Nucleus accumbens (tissue), 56 donors: ENCODE measurements at regions not wholly inside any gene's neighbourhood (a gene's known extent, or its start where the extent isn't known, plus 50 kb on each side); places are given as distances from the start of the nearest gene placed in this dataset.

ENCODE experiments used
- DNase-seq, 56 donors: peaks; one replicate each; lab custom pipeline; 2025; lab: John Stamatoyannopoulos, UW

DNA sequence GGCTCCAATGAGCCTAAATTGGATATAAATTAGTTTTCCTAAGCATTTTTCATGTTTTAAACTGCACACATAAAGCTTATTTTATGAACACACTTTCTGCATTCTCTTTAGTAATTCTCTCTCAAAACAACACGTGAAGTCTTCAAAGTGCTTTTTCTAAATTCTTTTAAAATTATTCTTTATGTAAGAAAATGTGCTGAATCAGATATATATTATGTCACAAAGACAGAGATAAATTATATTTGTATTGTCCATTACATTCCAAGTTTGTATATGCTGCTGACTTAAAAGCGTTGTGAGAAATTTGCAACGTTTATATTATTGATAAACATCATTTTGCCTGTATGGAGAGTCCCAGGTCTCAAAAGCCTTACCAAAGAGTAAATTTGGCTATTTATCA, 465.2 kb downstream of the BCAT1 start:
- no peak for DNase-seq

DNA sequence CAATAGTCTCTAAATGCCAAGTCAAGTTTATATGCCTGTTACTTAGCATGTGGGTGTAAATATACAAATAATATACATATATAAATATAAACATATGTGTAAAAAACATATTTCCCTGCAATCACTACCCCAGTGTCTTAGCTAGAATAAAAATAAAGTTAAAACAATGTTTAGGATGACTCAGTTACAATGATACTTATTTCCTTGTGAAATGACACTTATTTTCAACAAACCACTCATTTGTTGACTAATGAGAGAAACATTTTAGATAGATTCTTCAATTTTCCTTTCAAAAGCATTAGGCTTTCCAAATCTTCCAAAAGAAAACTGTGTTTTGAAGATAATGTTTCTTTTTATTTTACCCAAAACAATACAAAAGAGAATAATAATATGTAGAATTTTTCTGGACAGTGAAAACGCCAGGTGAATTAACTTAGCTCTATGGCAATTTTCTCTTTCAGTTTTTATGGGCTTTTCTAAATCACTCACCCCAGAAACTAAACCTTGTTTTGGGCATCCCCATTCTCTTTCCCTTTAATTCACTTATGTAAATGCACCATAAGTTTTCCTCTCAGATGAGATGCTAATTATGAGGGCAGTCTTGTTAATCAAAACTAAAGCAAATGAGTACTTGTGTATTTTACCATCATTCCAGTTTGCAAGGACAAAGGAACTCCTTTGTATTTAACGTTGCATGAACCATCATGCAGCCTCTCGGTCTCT, 465.9 kb downstream of the BCAT1 start:
- DNase-seq, result no peak

DNA sequence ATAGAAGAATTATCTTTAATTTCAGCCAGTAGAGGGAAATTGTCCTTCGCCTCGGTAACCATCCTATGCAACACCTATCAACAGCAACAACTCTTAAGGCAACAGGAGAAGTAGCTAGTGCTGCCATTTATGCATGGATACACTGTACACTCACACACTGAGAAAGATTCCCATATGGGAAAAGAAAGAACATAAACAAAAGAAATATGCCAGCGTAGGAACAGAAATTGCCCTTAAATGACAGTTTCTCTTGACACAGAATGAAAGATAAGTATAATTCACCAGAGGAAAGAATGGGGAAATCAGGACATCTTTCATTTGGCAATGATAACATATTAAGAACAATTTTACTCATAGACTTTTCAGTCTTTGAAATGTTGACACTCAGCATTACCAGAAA, 466.9 kb downstream of the BCAT1 start:
- DNase-seq, result no peak

DNA sequence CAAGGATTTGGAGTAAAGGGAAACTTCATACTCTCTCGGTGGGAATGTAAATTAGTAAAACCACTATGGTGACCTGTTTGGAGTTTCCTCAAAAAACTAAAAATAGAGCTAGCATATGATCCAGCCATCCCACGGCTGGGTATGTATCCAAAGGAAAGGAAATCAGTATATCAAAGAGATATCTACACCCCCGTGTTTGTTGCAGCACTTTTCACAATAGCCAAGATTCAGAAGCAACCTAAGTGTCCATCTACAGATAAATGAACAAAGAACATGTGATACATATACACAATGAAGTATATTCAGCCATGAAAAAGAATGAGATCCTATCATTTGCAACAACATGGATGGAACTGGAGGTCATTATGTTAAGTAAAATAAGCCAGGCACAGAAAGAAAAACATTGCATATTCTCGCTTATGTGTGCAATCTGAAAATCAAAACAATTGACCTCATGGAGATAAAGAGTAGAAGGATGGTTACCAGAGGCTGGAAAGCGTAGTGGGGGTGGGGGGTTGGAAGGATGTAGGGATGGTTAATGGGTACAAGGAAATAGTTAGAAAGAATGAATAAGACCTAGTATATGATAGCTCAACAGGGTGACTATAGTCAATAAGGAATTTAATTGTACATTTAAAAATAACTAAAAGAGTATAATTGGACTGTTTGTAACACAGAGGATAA, 468.0 kb downstream of the BCAT1 start:
- no peak for DNase-seq

DNA sequence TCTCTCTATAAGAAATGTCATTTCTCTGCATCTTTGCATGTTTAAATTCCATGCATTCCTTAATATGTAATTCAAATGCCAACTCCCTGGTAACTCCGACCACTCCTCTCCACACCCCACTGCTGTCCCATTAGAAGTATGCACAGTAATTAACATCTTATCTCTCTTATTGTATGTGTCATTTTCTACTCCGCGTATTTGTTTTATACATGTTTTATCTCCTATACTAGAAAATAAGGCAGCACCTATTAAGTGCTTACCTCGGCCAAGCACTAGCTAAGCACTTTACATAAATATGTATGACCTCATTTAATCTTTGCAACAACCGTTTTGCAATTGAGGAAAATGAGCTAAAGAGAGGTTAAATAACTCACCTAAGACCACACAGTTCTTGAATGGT, 469.8 kb downstream of the BCAT1 start:
- DNase-seq, result no peak

DNA sequence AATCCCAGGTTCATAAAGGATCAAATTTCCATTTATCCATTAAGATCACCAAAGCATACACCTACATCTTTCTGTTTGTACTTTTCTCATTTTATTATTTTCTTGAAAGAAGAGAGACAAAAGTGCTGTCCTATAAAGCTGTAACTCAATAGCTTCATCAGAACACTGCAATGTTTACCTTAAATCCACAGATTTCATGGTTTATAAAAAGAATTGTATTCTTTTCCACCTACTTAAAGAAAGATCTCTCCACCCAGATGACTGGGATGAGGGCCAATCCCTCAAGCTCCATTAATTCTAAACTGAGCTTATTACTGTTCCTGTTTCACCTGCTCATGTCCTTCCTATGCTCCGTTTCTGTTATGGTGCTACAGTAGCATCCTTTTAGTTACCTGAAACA, 470.6 kb downstream of the BCAT1 start:
- no peak for DNase-seq

DNA sequence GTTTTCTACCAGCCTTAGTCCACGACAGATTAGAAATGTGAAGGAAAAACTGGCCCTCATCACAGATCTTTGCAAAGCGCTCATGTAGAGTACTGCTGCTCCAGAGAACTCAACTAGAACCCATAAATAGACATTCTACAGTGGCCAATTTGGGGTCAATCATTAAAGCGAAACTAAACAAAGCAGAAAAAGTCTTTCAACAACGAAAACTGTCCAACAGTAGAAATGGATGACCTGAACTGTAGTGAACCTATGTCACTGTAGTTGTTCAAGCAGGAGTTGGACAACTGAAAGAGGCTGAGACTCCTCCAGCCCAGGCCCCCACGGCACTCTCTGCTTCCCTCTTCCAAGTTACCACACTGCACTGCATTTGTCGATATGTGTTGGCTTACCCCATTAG, 472.6 kb downstream of the BCAT1 start:
- DNase-seq, result no peak

DNA sequence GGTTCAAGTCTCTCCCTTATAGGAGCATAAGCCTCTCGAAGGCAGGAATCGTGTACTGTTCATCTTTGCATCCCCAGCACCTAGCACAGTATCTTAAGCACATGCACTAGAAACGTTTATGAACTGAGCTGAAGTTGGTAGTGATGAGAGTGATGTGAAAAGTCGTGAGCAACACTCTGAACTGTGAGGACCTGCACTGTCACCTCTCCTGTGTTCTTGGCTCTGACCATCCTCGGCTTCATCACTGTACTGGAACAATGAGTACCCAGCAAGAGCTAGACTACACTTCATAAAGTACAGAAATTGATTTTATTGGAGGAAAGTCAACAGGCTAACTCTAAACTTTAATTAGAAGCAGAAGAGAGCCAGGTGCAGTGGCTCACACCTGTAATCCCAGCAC, 473.6 kb downstream of the BCAT1 start:
- DNase-seq, result no peak

DNA sequence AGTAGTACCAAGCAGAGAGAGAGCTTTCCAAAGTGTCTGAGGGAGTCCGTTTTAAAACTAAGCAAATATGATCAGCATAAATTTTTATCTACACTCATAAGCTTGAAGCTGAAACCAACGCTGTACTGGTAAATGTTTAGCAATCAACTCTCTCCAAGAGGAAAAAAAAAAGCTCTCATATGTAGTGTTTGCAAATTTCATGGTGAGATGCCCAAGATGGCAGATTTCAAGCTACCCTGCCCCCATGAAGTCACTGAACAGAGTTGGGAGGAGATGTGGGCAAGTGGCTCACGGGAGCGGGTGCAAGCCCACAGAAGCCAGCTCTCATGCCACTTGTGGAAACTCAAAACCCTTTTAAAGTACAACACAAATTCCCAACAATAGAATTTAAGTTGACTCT, 475.8 kb downstream of the BCAT1 start:
- DNase-seq, result no peak

DNA sequence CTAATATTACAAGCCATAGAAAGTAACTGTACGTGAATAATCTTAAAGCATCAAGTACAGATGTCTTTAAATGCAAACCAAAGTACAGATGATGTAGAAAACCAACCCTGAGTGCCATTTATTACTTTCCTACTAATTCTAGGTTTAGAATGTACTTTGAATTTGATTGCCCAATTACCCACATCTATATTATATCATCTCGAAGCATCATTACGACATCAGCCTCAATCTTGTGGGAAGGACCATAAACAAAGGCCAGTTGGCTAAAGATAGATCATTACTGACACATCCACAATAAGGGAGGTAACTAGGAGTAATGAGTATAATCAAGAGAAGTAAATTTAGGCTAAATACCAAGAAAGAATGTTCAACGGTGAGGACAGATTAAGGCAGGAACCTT, 478.9 kb downstream of the BCAT1 start:
- no peak for DNase-seq

DNA sequence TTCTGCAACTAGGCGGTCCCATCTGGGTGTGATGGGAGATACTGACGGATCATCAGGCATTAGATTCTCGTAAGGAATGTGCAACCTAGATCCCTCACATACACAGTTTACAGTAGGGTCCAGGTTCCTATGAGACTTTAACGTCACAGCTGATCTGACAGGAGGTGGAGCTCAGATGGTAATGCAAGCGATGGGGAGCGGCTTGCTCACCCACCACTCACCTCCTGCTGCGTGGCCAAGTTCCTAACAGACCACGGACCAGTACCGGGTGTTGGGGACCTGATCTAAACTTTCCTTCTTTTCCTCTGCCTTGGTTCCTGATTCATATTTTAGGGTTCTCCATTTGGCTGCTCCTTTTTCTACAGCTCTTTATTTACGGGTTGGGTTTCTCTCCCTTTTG, 479.8 kb downstream of the BCAT1 start:
- DNase-seq, result no peak

DNA sequence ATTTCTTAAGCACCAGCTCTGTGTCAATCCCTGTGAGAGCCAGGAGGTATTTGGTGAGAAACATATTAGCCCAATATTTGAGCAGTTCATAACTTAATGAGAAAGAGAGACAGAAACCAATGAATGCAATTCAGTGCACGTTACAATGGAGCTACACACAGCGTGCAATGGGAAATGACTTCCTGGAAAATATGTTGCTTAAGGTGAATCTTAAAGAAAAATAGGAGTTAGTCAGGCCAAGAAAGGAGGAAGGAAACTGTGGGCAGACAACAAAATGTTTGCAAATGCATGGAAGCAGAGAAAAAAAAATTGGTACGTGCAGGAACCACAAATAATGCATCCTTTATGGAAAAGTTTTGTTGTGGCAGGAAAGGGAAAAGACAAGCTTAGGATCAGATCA, 481.7 kb downstream of the BCAT1 start:
- DNase-seq, result no peak

DNA sequence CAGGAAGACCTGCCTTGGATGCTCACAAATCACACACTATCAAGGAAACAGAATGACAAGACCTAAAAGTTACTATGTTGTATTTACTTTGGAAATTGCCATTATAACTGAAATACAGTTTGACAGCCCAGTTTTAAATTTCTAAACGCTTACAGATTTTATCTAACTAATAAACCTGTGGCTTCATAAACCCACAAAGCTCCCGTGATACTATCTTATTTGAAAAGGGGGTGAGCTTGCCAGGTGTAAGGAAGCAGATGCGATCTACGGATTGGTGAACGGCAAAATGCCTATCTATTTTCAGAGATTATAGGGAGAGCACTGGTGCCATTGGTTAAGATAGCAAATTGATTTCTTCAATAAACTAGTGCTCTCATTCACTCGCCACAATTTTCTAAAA, 485.5 kb downstream of the BCAT1 start:
- DNase-seq, result no peak

DNA sequence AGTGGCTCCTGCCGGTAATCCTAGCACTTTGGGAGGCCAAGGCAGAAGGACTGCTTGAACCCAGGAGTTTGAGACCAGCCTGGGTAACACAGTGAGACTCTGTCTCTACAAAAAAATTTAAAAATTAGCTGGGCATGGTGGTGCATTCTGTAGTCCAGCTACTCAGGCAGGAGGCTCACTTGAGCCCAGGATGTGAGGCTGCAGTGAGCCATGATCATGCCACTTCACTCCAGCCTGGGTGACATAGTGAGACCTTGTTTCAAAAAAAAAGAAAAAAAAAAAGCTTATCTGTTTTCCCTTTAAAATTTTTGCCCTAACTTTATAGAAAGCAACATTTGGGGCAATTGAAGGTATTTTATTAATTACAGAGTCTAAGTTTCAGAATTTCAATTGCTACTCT, 486.0 kb downstream of the BCAT1 start:
- no peak for DNase-seq

DNA sequence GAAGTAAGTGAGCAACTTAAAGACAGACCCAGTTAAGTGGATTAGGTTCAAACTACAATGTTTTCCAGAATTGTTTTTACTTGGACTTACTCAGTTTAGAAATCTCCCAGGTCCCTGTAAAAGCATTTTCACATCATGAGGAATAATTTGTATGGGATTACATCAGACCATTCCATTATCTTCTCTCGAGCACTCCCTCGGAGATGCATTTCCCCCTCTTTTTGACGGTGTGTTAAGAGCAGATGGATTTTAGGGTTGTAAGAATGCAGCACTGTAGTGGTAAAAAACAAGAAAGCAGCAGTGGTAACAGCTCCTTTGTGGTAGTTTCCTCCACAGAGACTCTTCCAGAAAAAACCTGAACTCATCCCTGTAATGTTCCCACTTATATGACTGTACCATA, 488.4 kb downstream of the BCAT1 start:
- no peak for DNase-seq

DNA sequence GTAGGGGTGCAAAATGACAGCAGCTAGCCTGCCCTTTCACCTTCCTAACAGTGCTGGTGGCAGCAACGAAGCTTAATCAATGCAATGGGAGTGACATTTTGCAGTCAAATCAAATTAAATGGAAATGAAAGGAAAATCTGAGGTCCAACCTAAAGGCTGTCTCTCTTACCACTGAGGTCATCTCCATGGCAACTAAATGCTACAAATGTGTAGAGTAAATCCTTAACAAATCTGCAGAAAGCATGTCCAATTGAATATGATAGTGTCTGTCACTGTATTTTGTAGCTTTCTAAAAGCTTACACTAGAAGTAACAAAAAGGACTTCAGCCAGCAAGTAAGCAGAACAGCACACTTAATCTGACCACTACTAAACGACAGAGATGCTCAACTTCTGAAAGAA, 488.8 kb downstream of the BCAT1 start:
- no peak for DNase-seq

DNA sequence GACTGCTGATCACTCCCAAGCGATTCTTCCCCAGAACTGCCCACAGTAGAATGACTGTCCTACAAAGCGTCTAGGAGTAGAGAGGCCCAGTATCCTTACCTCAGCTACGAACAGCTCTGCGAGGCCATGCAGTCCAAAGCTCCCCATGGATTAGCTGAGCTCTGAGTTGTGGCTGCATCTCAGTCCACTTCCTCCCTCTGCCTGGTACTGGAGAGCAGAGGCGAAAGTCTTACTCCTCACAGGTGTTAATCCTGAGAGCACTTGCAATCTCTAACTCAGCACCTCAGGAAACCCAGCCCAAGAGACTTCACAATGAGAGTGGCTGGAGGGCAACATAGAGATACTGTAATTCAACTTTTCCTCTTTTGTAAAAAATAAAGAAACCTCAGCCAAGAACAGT, 493.1 kb downstream of the BCAT1 start:
- no peak for DNase-seq

DNA sequence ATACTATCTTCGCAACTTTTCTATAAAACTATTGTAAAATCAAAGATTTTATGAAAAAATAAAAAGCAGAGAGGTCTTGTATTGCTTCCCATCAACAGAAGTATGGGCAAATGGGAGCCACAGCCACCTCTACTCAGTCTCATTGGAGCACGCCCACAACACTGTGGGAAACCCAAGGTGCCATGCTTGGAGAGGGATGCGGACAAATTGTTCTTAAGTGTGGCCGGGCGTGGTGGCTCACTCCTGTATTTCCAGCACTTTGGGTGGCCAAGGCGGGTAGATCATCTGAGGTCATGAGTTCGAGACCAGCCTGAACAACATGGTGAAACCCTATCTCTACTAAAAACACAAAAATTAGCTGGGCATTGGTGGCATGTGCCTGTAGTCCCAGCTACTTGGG, 498.2 kb upstream of the SOX5 start:
- DNase-seq, result no peak

DNA sequence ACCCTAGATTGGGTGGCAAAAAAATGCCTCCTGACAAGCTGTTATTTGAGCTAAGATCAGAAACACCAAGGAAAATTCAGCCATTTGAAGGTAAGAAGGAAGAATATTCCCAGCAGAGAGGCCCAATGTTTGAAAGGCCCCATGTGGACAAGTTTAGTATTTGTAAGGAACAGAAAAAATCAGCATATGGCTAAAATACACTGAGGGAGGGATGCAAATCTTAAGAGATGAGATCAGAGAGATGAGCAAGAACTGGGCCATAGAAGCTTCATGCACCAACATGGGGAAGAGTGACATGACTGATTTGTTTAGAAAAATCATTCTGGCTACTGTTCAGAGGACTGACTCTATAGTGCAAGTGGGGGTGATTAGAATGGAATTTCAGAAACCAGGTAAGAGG, 496.8 kb upstream of the SOX5 start:
- DNase-seq, result no peak

DNA sequence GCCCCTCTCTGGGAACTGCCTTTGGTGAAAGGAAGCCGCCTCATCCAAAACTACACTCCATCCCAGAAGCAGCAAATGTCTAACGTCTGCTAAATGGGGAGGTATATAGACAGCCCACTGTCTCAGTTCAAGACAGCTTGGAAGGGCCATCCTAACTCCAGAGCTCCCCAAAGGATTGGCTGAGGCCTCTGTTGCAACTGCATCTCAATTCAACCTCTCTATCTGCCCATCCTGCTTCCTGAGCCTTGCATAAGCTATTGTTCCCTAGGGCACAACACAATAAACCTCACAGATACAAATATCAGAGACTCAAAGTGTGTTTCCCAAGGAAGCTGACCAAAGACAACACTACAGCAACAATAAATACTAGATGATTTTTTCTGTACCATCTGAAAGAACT, 495.2 kb upstream of the SOX5 start:
- no peak for DNase-seq

DNA sequence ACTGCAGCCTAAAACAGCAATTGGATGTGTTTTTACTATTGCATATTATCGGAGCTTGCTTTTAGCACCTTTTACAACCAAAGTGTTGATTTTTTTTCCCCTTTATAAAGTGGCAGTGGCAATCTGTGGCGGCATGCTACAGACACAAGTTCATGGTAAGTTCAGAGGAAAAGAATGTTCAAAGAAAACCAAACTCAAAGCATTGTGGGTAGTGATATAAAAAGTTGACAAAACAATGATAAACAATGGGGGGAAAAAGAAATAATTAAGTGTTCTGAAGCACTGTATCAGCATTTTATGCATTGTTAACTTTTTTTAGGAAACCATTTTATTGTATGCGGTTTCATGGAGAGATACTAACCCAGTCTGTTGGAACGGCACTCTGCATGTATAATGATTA, 492.0 kb upstream of the SOX5 start:
- no peak for DNase-seq

DNA sequence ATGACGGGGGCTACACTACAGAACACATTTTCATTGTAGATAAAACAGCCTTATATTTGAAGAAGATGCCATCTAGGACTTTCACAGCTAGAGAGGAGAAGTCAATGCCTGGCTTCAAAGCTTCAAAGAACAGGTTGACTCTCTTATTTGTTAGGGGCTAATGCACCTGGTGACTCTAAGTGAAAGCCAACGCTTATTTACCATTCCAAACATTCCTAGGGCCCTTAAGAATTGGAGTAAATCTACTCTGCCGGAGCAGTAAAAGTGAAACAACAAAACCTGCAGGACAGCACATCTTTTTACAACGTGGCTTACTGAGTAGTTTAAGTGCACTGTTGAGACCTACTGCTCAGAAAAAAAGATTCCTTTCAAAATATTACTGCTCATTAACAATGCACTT, 487.2 kb upstream of the SOX5 start:
- DNase-seq, result no peak

DNA sequence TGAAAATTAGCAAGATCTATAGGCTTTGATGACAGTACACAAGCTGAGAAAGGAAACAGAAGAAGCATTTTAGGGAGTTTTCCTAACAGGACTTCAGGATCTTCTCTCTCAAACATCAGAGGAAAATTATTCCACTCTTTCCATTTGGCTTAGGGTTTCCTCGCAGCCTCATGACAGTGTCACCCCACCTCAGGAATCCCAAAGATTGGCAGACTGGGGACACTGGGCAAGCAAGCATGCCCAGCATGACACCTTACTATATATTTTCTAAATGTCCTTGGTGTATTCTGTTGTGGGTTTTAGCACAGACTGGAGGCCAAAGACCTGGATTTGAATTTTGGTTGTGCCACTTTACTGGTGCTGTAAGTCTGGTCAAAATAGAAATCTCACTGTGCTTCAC, 482.4 kb upstream of the SOX5 start:
- no peak for DNase-seq
